ENCODE measurements at regions not wholly inside any gene's neighbourhood (a gene's known extent, or its start where the extent isn't known, plus 50 kb on each side); places are given as distances from the start of the nearest gene placed in this dataset.

DNA sequence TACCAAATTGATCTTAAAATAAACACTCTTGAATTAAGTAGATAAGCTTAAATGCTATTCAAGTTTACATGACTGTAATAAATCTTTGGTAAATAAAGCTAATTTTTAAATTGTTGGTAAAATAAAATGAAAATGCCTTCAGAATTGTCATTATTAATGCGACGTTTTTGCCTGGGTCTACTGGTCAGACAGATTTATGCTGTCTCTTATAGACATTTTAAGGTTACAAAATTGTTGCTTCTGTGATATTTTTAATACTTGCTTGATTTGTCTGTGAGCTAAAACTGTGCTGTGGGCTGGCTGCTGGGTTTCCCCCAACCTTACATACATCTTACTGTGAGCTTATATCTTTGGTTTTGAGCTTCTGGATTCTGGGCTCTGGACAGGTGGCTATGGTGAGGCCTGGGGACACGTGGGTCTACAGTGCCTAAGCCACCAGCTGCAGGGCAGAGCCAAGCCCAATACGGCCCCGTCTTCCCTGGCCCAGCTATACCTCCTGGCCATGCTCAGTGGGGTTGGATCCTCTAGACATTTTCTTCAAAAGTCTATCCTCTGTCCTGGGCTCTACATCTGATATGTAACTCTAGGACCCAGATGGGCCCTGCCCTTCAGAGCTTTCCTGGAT is 81.4 kb downstream of the ETS2 start:
- no peaks in the 10 kb centered on the region for H3K9me2 ChIP-seq (ENCODE audit: insufficient read depth)
- ChIA-PET CTCF (interaction anchor here (0.6 kb wide), 1 partner anchor 83 kb away, joined by 3 read pairs; no protein-coding TSS in a partner anchor), POLR2A (ENCODE audit: unreplicated experiment) (no interaction called here)
- no peaks in the 10 kb centered on the region for H3K27me3 ChIP-seq (ENCODE audit: insufficient read depth, low read depth)
- H3K36me3 ChIP-seq (ENCODE audit: low read depth), result no peaks in the 10 kb centered on the region
- H3K4me1 ChIP-seq (replicated peaks; ENCODE audit: insufficient read depth), result no peaks in the 10 kb centered on the region
- no peaks in the 10 kb centered on the region for H3F3A ChIP-seq (ENCODE audit: insufficient read depth, low read depth)
- BruUV-seq (replicated peaks), result no TSS peak
- no peaks in the 10 kb centered on the region for H3K79me2 ChIP-seq (ENCODE audit: low read depth)
- peaks cover 6% of the 10 kb centered on the region; the same call in 1 of the 2 replicates for H3K9me3 ChIP-seq (ENCODE audit: insufficient read depth, low read depth)
- no peak overlapping the region for H2AFZ ChIP-seq
- intact Hi-C loops (cut with micrococcal nuclease; ENCODE audit: unreplicated experiment), result no loop called here
- H4K20me1 ChIP-seq (ENCODE audit: insufficient read depth), result no peaks in the 10 kb centered on the region
- no peak overlapping the region for H3K4me2 ChIP-seq
- DNase-seq, result no peak
- TF ChIP-seq, protein P1, sequence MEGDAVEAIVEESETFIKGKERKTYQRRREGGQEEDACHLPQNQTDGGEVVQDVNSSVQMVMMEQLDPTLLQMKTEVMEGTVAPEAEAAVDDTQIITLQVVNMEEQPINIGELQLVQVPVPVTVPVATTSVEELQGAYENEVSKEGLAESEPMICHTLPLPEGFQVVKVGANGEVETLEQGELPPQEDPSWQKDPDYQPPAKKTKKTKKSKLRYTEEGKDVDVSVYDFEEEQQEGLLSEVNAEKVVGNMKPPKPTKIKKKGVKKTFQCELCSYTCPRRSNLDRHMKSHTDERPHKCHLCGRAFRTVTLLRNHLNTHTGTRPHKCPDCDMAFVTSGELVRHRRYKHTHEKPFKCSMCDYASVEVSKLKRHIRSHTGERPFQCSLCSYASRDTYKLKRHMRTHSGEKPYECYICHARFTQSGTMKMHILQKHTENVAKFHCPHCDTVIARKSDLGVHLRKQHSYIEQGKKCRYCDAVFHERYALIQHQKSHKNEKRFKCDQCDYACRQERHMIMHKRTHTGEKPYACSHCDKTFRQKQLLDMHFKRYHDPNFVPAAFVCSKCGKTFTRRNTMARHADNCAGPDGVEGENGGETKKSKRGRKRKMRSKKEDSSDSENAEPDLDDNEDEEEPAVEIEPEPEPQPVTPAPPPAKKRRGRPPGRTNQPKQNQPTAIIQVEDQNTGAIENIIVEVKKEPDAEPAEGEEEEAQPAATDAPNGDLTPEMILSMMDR (conservative IDR thresholded peaks at IDR 0.05), result no peak
- TF ChIP-seq EZH2 (IDR thresholded peaks at IDR 0.05; ENCODE audit: low read depth), result no peak
- H3K27ac ChIP-seq, result no peak overlapping the region
- no peak overlapping the region for H3K4me3 ChIP-seq

DNA sequence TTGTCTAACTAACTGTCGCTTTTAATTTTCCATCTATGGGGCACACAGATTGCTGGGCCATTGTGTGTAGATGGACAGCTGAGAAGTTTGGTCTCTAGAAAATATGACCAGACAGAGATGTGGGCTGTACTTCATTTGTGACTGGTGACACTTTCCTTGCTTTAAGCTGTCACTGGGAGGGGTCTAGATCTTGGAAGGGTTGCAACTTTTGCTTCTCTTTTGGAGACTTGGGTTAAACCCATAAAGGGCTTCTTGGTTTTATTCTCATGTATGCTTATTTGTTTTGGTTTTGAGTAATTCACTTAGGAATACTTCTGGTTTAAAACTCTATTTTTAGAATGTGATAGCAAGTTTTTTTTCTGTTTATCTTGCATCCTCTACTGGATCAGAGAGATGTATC is 80.2 kb downstream of the ETS2 start:
- ChIA-PET CTCF (no interaction called here), POLR2A (ENCODE audit: unreplicated experiment) (no interaction called here)
- Histone ChIP-seq H3K4me3 (no peak overlapping the region), H3K27me3 (ENCODE audit: insufficient read depth, low read depth) (no peaks in the 10 kb centered on the region), H3K79me2 (ENCODE audit: low read depth) (no peaks in the 10 kb centered on the region), H3K9me2 (ENCODE audit: insufficient read depth) (no peaks in the 10 kb centered on the region), H3F3A (ENCODE audit: insufficient read depth, low read depth) (no peaks in the 10 kb centered on the region), H2AFZ (no peak overlapping the region), H3K36me3 (ENCODE audit: low read depth) (no peaks in the 10 kb centered on the region), H3K4me2 (no peak overlapping the region), H3K9me3 (ENCODE audit: insufficient read depth, low read depth) (peaks cover 6% of the 10 kb centered on the region; the same call in 1 of the 2 replicates), H3K4me1 (replicated peaks; ENCODE audit: insufficient read depth) (no peaks in the 10 kb centered on the region), H4K20me1 (ENCODE audit: insufficient read depth) (no peaks in the 10 kb centered on the region), H3K27ac (no peak overlapping the region)
- no peak for DNase-seq
- no TSS peak for BruUV-seq (replicated peaks)
- TF ChIP-seq, protein P1 (conservative IDR thresholded peaks at IDR 0.05), result no peak
- no peak for TF ChIP-seq EZH2 (IDR thresholded peaks at IDR 0.05; ENCODE audit: low read depth)
- intact Hi-C loops (cut with micrococcal nuclease; ENCODE audit: unreplicated experiment), result no loop called here

DNA sequence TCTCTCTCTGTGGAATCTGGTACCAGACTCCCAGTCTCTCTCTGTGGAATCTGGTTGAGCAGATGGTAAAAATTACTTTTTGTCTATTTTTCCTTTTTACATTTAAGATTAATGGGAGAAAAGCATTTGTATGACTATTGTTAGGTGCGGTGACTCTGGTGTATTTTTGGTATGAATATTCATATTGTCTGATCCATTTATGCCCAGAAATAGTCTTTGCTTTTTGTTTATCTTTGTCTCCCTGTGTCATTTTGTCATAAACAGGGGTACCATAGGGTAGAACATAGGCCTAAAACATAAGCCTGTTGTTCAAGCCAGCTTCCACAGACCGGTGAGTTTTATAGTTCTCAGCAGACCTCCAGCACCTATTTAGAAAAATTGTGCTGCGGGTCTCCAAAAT is 78.7 kb downstream of the ETS2 start:
- CTCF ChIA-PET, result no interaction called here
- DNase-seq, result no peak
- POLR2A ChIA-PET (ENCODE audit: unreplicated experiment), result no interaction called here
- H3K79me2 ChIP-seq (ENCODE audit: low read depth), result no peaks in the 10 kb centered on the region
- no peak overlapping the region for H3K27ac ChIP-seq
- H3K4me3 ChIP-seq, result no peak overlapping the region
- intact Hi-C loops (cut with micrococcal nuclease; ENCODE audit: unreplicated experiment), result no loop called here
- H3K9me3 ChIP-seq (ENCODE audit: insufficient read depth, low read depth), result peaks cover 6% of the 10 kb centered on the region; the same call in 1 of the 2 replicates
- no peak overlapping the region for H2AFZ ChIP-seq
- H3F3A ChIP-seq (ENCODE audit: insufficient read depth, low read depth), result no peaks in the 10 kb centered on the region
- no peaks in the 10 kb centered on the region for H4K20me1 ChIP-seq (ENCODE audit: insufficient read depth)
- no peaks in the 10 kb centered on the region for H3K9me2 ChIP-seq (ENCODE audit: insufficient read depth)
- no peaks in the 10 kb centered on the region for H3K27me3 ChIP-seq (ENCODE audit: insufficient read depth, low read depth)
- H3K4me1 ChIP-seq (replicated peaks; ENCODE audit: insufficient read depth), result no peaks in the 10 kb centered on the region
- TF ChIP-seq, protein P1 (conservative IDR thresholded peaks at IDR 0.05), result no peak
- TF ChIP-seq EZH2 (IDR thresholded peaks at IDR 0.05; ENCODE audit: low read depth), result no peak
- no TSS peak for BruUV-seq (replicated peaks)
- H3K36me3 ChIP-seq (ENCODE audit: low read depth), result no peaks in the 10 kb centered on the region
- no peak overlapping the region for H3K4me2 ChIP-seq

Measured in PC-9 (cell line).